ENCODE measurements at regions not wholly inside any gene's neighbourhood (a gene's known extent, or its start where the extent isn't known, plus 50 kb on each side); places are given as distances from the start of the nearest gene placed in this dataset.

- Mint-ChIP-seq H3K4me3 (no peak overlapping the region), H3K27ac (no peak overlapping the region), H3K36me3 (ENCODE audit: low read depth) (no peaks in the 10 kb centered on the region), H3K4me1 (no peaks in the 10 kb centered on the region), H3K27me3 (no peaks in the 10 kb centered on the region)
- no peaks in the 10 kb centered on the region for H3K9me3 ChIP-seq (ENCODE audit: control insufficient read depth, low read length, poor library complexity, severe bottlenecking)
- no peak for DNase-seq
- no peak for ATAC-seq
These were observed 88.1 kb upstream of the GADL1 start for GRCh38 chr3:30982416-30983075.

GRCh38 chr3:30984855-30985749 is 90.6 kb upstream of the GADL1 start:
- H3K4me3 Mint-ChIP-seq = no peak overlapping the region
- no peak for ATAC-seq
- H3K27ac Mint-ChIP-seq = peak overlapping the region; percentile 24
- no peak for DNase-seq
- H3K9me3 ChIP-seq (ENCODE audit: control insufficient read depth, low read length, poor library complexity, severe bottlenecking) = no peaks in the 10 kb centered on the region
- peaks cover 10% of the 10 kb centered on the region for H3K27me3 Mint-ChIP-seq
- peaks cover 6% of the 10 kb centered on the region for H3K4me1 Mint-ChIP-seq
- H3K36me3 Mint-ChIP-seq (ENCODE audit: low read depth) = peaks cover 7% of the 10 kb centered on the region

- no peak for DNase-seq
- Mint-ChIP-seq H3K36me3 (ENCODE audit: low read depth) (peaks cover 7% of the 10 kb centered on the region), H3K4me1 (peaks cover 6% of the 10 kb centered on the region), H3K4me3 (no peak overlapping the region), H3K27me3 (peaks cover 10% of the 10 kb centered on the region), H3K27ac (no peak overlapping the region)
- no peaks in the 10 kb centered on the region for H3K9me3 ChIP-seq (ENCODE audit: control insufficient read depth, low read length, poor library complexity, severe bottlenecking)
- no peak for ATAC-seq
These were observed 92.1 kb upstream of the GADL1 start for GRCh38 chr3:30986551-30986950.

DNA sequence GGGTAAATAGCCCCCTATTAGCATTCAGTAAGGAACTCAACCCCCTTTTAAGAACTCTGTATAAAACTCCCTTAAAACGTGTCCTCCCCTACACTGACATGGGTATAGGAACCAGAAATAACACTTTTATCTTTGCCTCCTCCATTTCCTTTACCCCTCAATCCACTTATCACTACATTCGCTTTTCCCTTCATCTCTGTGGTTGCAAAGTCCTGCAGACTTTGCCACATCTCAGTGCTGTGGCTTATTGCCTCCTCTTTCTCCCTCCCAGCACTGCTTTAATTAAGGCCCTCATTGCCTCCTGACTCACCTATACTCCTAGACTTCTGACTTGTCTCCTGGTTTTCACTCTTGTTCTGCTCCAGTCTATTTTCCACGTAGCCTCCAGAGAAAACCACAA is 94.3 kb upstream of the GADL1 start:
- DNase-seq (no peak), ATAC-seq (no peak)
- H3K27me3 Mint-ChIP-seq = peaks cover 10% of the 10 kb centered on the region
- no peaks in the 10 kb centered on the region for H3K9me3 ChIP-seq (ENCODE audit: control insufficient read depth, low read length, poor library complexity, severe bottlenecking)
- H3K4me3 Mint-ChIP-seq = no peak overlapping the region
- H3K36me3 Mint-ChIP-seq (ENCODE audit: low read depth) = peaks cover 7% of the 10 kb centered on the region
- H3K27ac Mint-ChIP-seq = no peak overlapping the region
- peaks cover 6% of the 10 kb centered on the region for H3K4me1 Mint-ChIP-seq

DNA sequence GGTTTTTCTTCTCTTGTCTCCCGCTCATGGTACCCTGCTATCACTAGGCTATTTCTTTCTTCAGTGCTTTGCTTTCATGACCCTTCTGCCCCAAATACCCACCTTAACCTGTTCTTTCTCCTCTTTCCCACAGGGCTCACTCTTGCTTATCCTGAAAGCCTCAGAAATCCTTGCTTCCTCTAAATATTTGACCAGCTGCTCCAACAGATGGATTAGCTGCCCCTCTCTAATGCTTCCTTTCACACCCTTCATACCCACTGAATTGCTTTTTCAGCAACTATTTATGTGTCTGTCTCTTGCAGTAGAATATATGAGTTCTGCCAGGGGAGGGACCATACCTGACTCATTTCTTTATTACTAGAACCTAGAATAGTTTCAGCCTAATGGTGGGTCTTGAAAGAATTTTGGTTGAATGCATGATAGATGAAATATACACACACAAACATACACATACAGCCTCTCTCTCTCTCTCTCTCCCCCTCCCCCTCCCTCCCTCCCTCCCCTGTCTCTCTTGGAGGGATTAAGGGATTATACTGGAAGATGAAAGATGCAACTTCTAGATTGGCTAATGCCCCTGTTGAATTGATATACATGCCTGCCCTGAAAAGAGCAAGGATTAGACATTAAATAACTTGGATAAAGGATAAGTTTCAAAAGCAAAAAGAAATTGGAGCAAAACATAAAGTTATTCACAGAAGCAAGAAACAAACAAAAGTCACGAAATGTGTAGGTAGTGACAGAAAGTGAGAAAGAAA is 95.0 kb upstream of the GADL1 start:
- H3K4me3 Mint-ChIP-seq = no peak overlapping the region
- DNase-seq = no peak
- peaks cover 7% of the 10 kb centered on the region for H3K36me3 Mint-ChIP-seq (ENCODE audit: low read depth)
- no peak overlapping the region for H3K27ac Mint-ChIP-seq
- H3K9me3 ChIP-seq (ENCODE audit: control insufficient read depth, low read length, poor library complexity, severe bottlenecking) = no peaks in the 10 kb centered on the region
- ATAC-seq = no peak
- peaks cover 6% of the 10 kb centered on the region for H3K4me1 Mint-ChIP-seq
- peaks cover 10% of the 10 kb centered on the region for H3K27me3 Mint-ChIP-seq

- Mint-ChIP-seq H3K36me3 (ENCODE audit: low read depth) (peaks cover 2% of the 10 kb centered on the region), H3K4me3 (no peak overlapping the region), H3K27ac (no peak overlapping the region), H3K27me3 (no peaks in the 10 kb centered on the region), H3K4me1 (no peaks in the 10 kb centered on the region)
- no peaks in the 10 kb centered on the region for H3K9me3 ChIP-seq (ENCODE audit: control insufficient read depth, low read length, poor library complexity, severe bottlenecking)
- ATAC-seq = no peak
- no peak for DNase-seq
These were observed 102.0 kb upstream of the GADL1 start for GRCh38 chr3:30996467-30996866.

DNA sequence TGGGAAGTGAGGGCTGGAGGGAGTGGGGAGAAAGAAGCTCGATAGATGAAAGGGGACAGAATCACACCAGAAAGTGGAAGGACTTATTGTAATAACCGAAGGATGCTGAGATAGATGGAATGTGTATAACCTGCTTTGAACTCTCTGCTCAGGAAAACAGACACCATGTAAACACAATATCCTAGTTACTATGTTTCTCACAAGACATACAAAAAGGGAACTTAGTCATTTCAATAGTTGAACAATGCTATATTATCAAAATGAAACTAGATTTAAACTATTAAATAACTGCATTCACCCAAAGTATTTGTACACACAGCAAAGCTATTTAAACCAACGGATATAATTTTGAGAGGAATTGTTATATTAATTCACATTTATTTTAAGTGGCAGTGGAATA is 108.3 kb upstream of the GADL1 start:
- Mint-ChIP-seq H3K27me3 (no peaks in the 10 kb centered on the region), H3K36me3 (ENCODE audit: low read depth) (peaks cover 2% of the 10 kb centered on the region), H3K4me1 (no peaks in the 10 kb centered on the region), H3K4me3 (no peak overlapping the region), H3K27ac (no peak overlapping the region)
- H3K9me3 ChIP-seq (ENCODE audit: control insufficient read depth, low read length, poor library complexity, severe bottlenecking) = no peaks in the 10 kb centered on the region
- ATAC-seq = no peak
- DNase-seq = no peak

- Mint-ChIP-seq H3K36me3 (ENCODE audit: low read depth) (peaks cover 2% of the 10 kb centered on the region), H3K4me1 (peaks cover 3% of the 10 kb centered on the region), H3K27me3 (no peaks in the 10 kb centered on the region), H3K4me3 (no peak overlapping the region), H3K27ac (no peak overlapping the region)
- DNase-seq (no peak), ATAC-seq (no peak)
- no peaks in the 10 kb centered on the region for H3K9me3 ChIP-seq (ENCODE audit: control insufficient read depth, low read length, poor library complexity, severe bottlenecking)
These were observed 109.7 kb upstream of the GADL1 start for GRCh38 chr3:31004025-31004678.

- Mint-ChIP-seq H3K36me3 (ENCODE audit: low read depth) (no peaks in the 10 kb centered on the region), H3K27me3 (no peaks in the 10 kb centered on the region), H3K4me3 (no peak overlapping the region), H3K27ac (no peak overlapping the region), H3K4me1 (peaks cover 4% of the 10 kb centered on the region)
- DNase-seq = no peak
- ATAC-seq = no peak
- no peaks in the 10 kb centered on the region for H3K9me3 ChIP-seq (ENCODE audit: control insufficient read depth, low read length, poor library complexity, severe bottlenecking)
These were observed 114.5 kb upstream of the GADL1 start for GRCh38 chr3:31008994-31009393.

GRCh38 chr3:31009881-31010280 is 115.4 kb upstream of the GADL1 start:
- Mint-ChIP-seq H3K27ac (no peak overlapping the region), H3K27me3 (no peaks in the 10 kb centered on the region), H3K36me3 (ENCODE audit: low read depth) (no peaks in the 10 kb centered on the region), H3K4me3 (no peak overlapping the region), H3K4me1 (peaks cover 5% of the 10 kb centered on the region)
- no peak for ATAC-seq
- no peak for DNase-seq
- no peaks in the 10 kb centered on the region for H3K9me3 ChIP-seq (ENCODE audit: control insufficient read depth, low read length, poor library complexity, severe bottlenecking)

GRCh38 chr3:31010491-31010890 is 116.0 kb upstream of the GADL1 start:
- ATAC-seq (no peak), DNase-seq (no peak)
- H3K4me3 Mint-ChIP-seq = no peak overlapping the region
- H3K36me3 Mint-ChIP-seq (ENCODE audit: low read depth) = no peaks in the 10 kb centered on the region
- H3K9me3 ChIP-seq (ENCODE audit: control insufficient read depth, low read length, poor library complexity, severe bottlenecking) = no peaks in the 10 kb centered on the region
- H3K4me1 Mint-ChIP-seq = peaks cover 5% of the 10 kb centered on the region
- no peak overlapping the region for H3K27ac Mint-ChIP-seq
- H3K27me3 Mint-ChIP-seq = no peaks in the 10 kb centered on the region

GRCh38 chr3:31011380-31011779 is 116.9 kb upstream of the GADL1 start:
- peaks cover 5% of the 10 kb centered on the region for H3K4me1 Mint-ChIP-seq
- H3K27ac Mint-ChIP-seq = no peak overlapping the region
- H3K36me3 Mint-ChIP-seq (ENCODE audit: low read depth) = no peaks in the 10 kb centered on the region
- no peak for ATAC-seq
- no peaks in the 10 kb centered on the region for H3K9me3 ChIP-seq (ENCODE audit: control insufficient read depth, low read length, poor library complexity, severe bottlenecking)
- no peak for DNase-seq
- H3K4me3 Mint-ChIP-seq = no peak overlapping the region
- H3K27me3 Mint-ChIP-seq = no peaks in the 10 kb centered on the region

- no peaks in the 10 kb centered on the region for H3K36me3 Mint-ChIP-seq (ENCODE audit: low read depth)
- no peaks in the 10 kb centered on the region for H3K9me3 ChIP-seq (ENCODE audit: control insufficient read depth, low read length, poor library complexity, severe bottlenecking)
- H3K27me3 Mint-ChIP-seq = no peaks in the 10 kb centered on the region
- DNase-seq (no peak), ATAC-seq (no peak)
- H3K4me3 Mint-ChIP-seq = no peak overlapping the region
- H3K4me1 Mint-ChIP-seq = peaks cover 9% of the 10 kb centered on the region
- H3K27ac Mint-ChIP-seq = no peak overlapping the region
These were observed 118.6 kb upstream of the GADL1 start for GRCh38 chr3:31013090-31013489.
